ENCODE measurements at regions not wholly inside any gene's neighbourhood (a gene's known extent, or its start where the extent isn't known, plus 50 kb on each side); places are given as distances from the start of the nearest gene placed in this dataset.

DNA sequence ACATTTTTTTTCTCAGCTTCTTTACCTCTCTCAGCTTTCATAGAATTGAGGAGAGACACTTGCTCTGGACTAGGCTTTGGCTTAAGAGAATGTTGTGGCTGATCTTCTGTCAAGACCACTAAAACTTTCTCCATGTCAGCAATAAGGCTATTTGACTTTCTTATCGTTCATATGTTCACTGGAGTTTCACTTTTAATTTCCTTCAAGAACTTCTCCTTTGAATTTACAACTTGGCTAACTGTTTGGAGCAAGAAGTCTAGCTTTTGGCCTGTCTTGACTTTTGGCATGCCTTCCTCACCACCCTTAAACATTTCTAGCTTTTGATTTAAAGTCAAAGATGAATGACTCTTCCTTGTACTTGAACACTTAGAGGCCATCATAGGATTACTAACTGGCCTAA, 104.4 kb upstream of the SLC39A10 start:
- TF ChIP-seq POLR2A (IDR thresholded peaks at IDR 0.05) = no peak
- TF ChIP-seq, protein P1, sequence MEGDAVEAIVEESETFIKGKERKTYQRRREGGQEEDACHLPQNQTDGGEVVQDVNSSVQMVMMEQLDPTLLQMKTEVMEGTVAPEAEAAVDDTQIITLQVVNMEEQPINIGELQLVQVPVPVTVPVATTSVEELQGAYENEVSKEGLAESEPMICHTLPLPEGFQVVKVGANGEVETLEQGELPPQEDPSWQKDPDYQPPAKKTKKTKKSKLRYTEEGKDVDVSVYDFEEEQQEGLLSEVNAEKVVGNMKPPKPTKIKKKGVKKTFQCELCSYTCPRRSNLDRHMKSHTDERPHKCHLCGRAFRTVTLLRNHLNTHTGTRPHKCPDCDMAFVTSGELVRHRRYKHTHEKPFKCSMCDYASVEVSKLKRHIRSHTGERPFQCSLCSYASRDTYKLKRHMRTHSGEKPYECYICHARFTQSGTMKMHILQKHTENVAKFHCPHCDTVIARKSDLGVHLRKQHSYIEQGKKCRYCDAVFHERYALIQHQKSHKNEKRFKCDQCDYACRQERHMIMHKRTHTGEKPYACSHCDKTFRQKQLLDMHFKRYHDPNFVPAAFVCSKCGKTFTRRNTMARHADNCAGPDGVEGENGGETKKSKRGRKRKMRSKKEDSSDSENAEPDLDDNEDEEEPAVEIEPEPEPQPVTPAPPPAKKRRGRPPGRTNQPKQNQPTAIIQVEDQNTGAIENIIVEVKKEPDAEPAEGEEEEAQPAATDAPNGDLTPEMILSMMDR (IDR thresholded peaks at IDR 0.05 in 4 of 5, conservative IDR thresholded peaks at IDR 0.05 in 1 of 5) = no peak
